Mesothelial cell of epicardium (in vitro differentiated cells): ENCODE measurements at regions not wholly inside any gene's neighbourhood (a gene's known extent, or its start where the extent isn't known, plus 50 kb on each side); places are given as distances from the start of the nearest gene placed in this dataset.

Source experiments
- DNase-seq, 2 experiments: peaks; one replicate each; pipeline ENCODE4 v3.0.0; 2021; ENCODE audit warnings: low spot score in 2 of 2; ENCODE audit not compliant: unreplicated experiment in 2 of 2
- H3K27ac Mint-ChIP-seq: 2 replicates; pipeline ENCODE4 v1.8.0; 2021; ENCODE audit warnings: mixed read lengths
- H3K27me3 Mint-ChIP-seq: 2 replicates; pipeline ENCODE4 v1.8.0; 2021; ENCODE audit warnings: low read depth, mixed read lengths
- H3K36me3 Mint-ChIP-seq: 2 replicates; pipeline ENCODE4 v1.8.0; 2021; ENCODE audit warnings: mixed read lengths
- H3K4me1 Mint-ChIP-seq: 2 replicates; pipeline ENCODE4 v1.8.0; 2021; ENCODE audit warnings: mixed read lengths
- H3K4me3 Mint-ChIP-seq: 2 replicates; pipeline ENCODE4 v1.8.0; 2021; ENCODE audit warnings: mild to moderate bottlenecking, moderate library complexity, mixed read lengths
- H3K9me3 Mint-ChIP-seq: 2 replicates; pipeline ENCODE4 v1.8.0; 2021; ENCODE audit warnings: mixed read lengths
- TF ChIP-seq, protein P1 (sequence below): fragments of 200-600 bp; sonication (generic); IDR thresholded peaks from one replicate; pipeline ENCODE4 v1.5.0; 2021; ENCODE audit warnings: antibody characterized with exemption; ENCODE audit not compliant: unreplicated experiment

DNA sequence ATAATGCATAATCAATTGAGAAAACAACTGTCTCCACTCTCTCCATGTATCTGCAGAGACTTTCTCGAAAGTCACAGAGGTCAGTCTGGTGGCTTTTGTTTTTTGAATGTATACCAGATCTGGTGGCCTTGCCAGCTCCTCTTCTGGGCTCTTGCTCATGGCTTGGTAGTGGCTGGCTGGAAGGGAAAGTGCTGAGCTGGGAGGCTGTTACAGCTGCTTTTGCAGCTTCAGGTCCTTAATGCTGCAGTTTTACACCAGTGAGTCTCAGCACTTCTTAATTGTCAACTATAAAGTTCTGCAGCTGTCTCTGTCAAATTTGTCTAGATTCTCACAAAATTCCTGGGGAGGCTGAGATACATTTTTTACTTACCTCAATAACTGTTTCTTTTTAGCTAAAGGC, 390.0 kb downstream of the GRXCR1 start:
- H3K4me3 Mint-ChIP-seq: no peak overlapping the region
- no peak overlapping the region for H3K27ac Mint-ChIP-seq
- H3K27me3 Mint-ChIP-seq: peaks cover 19% of the 10 kb centered on the region
- no peaks in the 10 kb centered on the region for H3K4me1 Mint-ChIP-seq
- no peaks in the 10 kb centered on the region for H3K36me3 Mint-ChIP-seq
- no peak for DNase-seq
- TF ChIP-seq, protein P1, sequence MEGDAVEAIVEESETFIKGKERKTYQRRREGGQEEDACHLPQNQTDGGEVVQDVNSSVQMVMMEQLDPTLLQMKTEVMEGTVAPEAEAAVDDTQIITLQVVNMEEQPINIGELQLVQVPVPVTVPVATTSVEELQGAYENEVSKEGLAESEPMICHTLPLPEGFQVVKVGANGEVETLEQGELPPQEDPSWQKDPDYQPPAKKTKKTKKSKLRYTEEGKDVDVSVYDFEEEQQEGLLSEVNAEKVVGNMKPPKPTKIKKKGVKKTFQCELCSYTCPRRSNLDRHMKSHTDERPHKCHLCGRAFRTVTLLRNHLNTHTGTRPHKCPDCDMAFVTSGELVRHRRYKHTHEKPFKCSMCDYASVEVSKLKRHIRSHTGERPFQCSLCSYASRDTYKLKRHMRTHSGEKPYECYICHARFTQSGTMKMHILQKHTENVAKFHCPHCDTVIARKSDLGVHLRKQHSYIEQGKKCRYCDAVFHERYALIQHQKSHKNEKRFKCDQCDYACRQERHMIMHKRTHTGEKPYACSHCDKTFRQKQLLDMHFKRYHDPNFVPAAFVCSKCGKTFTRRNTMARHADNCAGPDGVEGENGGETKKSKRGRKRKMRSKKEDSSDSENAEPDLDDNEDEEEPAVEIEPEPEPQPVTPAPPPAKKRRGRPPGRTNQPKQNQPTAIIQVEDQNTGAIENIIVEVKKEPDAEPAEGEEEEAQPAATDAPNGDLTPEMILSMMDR: no peak
- H3K9me3 Mint-ChIP-seq: no peaks in the 10 kb centered on the region

DNA sequence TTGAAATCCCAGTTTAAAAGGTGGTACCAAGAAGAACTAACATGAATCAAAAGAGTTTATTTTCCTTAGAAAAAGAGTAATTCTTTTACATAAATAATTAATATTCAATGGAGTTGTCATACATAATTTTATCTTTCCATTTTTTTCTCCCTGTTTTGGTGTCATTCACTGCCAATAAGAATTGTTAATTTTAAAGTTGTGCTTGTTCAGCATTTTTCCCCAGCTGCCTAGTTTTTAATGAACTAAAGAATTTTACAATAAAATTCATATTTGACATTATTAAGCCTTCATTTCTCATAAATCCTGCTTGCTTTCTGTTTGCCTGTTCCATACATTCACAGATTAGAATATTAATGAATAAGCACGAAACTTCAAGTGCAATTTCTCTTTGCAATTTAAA, 393.6 kb downstream of the GRXCR1 start:
- Mint-ChIP-seq H3K4me1 (no peaks in the 10 kb centered on the region), H3K27ac (no peak overlapping the region), H3K9me3 (peaks cover 7% of the 10 kb centered on the region), H3K27me3 (peaks cover 7% of the 10 kb centered on the region), H3K36me3 (no peaks in the 10 kb centered on the region), H3K4me3 (no peak overlapping the region)
- TF ChIP-seq, protein P1: no peak
- DNase-seq: no peak

- H3K27ac Mint-ChIP-seq: no peak overlapping the region
- TF ChIP-seq, protein P1: no peak
- H3K9me3 Mint-ChIP-seq: peaks cover 16% of the 10 kb centered on the region
- no peaks in the 10 kb centered on the region for H3K4me1 Mint-ChIP-seq
- no peak for DNase-seq
- H3K36me3 Mint-ChIP-seq: no peaks in the 10 kb centered on the region
- peaks cover 1% of the 10 kb centered on the region for H3K27me3 Mint-ChIP-seq
- H3K4me3 Mint-ChIP-seq: no peak overlapping the region
Measured at GRCh38 chr4:43296946-43297528, 404.5 kb downstream of the GRXCR1 start.

DNA sequence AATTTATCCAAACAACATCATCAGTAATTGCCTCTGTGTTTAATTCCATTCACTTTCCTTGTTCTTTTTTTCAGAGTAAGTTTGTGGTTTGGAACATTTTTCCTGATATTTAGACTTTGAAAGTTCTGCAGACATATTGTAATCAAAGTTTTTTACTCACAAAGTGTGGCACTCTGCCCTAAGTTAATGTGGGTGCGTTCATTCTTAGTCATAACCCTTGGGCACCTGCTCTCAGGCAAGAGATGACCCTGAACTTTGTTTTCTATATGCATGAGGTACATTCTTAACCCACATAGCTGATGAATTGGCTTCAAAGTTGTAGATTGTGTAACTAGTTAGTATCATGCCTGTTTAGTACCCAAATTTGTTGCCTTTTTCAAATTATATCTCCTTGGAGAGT, 424.3 kb downstream of the GRXCR1 start:
- Mint-ChIP-seq H3K4me3 (no peak overlapping the region), H3K9me3 (peaks cover 13% of the 10 kb centered on the region), H3K4me1 (no peaks in the 10 kb centered on the region), H3K27me3 (no peaks in the 10 kb centered on the region), H3K36me3 (no peaks in the 10 kb centered on the region), H3K27ac (no peak overlapping the region)
- DNase-seq: no peak
- TF ChIP-seq, protein P1: no peak

DNA sequence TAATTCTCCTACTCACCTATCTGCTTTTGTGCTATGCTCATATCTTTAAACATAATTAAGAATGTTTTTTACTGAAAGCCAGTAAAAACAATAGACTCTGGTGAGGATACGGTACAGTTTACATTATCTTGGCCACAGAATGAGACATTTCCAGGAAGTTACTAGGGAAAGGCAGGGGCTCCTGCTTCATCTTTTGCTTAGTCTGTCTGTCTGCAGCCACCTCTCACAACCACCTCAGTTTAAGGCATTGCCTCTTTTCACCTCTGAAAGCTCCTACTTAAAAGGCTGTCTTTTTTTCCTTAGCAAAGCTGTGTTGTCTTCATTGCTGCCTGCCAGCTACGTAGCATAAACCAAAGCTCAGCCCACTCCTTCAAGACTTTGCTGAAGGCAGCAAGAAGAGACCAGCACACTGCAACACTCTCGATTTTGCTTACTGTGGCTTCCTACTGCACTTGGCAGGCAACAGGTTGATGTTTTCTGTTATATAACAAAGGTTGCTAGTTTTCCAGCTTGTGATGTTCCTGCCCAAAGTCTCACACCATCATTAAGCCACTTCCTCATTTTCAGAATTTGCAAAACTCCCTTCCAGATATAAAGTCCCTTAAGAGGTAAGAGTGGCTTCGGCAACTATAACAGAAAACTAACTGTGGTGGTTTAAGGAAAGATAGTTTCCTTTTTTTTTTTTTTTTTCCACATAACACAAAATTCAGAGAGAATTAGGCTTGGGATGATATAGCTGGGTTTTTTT, 432.9 kb downstream of the GRXCR1 start:
- Mint-ChIP-seq H3K4me1 (no peaks in the 10 kb centered on the region), H3K4me3 (no peak overlapping the region), H3K27ac (no peak overlapping the region), H3K9me3 (no peaks in the 10 kb centered on the region), H3K27me3 (no peaks in the 10 kb centered on the region), H3K36me3 (no peaks in the 10 kb centered on the region)
- DNase-seq: no peak
- TF ChIP-seq, protein P1: no peak
